ENCODE measurements at regions not wholly inside any gene's neighbourhood (a gene's known extent, or its start where the extent isn't known, plus 50 kb on each side); places are given as distances from the start of the nearest gene placed in this dataset.

GRCh38 chr5:174218162-174218561, 172.7 kb downstream of the NSG2 start (continued):
- TF ChIP-seq CHD7 (IDR thresholded peaks at IDR 0.05; ENCODE audit: insufficient replicate concordance, low read length) = no peak
- no peak for TF ChIP-seq ATF2 (IDR thresholded peaks at IDR 0.05; ENCODE audit: low read length)
- no peak for TF ChIP-seq KDM5A (IDR thresholded peaks at IDR 0.05; ENCODE audit: low read length)
- TF ChIP-seq ATF3 (IDR thresholded peaks at IDR 0.05; ENCODE audit: insufficient read depth, low read depth, low read length) = no peak
